ENCODE measurements at regions not wholly inside any gene's neighbourhood (a gene's known extent, or its start where the extent isn't known, plus 50 kb on each side); places are given as distances from the start of the nearest gene placed in this dataset.

- TF ChIP-seq, protein P1, sequence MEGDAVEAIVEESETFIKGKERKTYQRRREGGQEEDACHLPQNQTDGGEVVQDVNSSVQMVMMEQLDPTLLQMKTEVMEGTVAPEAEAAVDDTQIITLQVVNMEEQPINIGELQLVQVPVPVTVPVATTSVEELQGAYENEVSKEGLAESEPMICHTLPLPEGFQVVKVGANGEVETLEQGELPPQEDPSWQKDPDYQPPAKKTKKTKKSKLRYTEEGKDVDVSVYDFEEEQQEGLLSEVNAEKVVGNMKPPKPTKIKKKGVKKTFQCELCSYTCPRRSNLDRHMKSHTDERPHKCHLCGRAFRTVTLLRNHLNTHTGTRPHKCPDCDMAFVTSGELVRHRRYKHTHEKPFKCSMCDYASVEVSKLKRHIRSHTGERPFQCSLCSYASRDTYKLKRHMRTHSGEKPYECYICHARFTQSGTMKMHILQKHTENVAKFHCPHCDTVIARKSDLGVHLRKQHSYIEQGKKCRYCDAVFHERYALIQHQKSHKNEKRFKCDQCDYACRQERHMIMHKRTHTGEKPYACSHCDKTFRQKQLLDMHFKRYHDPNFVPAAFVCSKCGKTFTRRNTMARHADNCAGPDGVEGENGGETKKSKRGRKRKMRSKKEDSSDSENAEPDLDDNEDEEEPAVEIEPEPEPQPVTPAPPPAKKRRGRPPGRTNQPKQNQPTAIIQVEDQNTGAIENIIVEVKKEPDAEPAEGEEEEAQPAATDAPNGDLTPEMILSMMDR (IDR thresholded peaks at IDR 0.05; ENCODE audit: low read length) = no peak
- no peak for TF ChIP-seq EZH2 (IDR thresholded peaks at IDR 0.05; ENCODE audit: borderline replicate concordance, low read length)
Measured at GRCh38 chr16:52755396-52755795, 208.5 kb upstream of the TOX3 start.

All from OCI-LY1 (cell line).